NOMO-1 treated with dmso at 0.1 percent for 144 hours (cell line): ENCODE measurements at regions not wholly inside any gene's neighbourhood (a gene's known extent, or its start where the extent isn't known, plus 50 kb on each side); places are given as distances from the start of the nearest gene placed in this dataset.
"Not testable (repeated sequence)": the region's sequence is repeated elsewhere in the genome, so short reads cannot be mapped to it uniquely, and the experiment has no call there.

Source experiments
- DNase-seq: peaks from one replicate; lab custom pipeline; 2025; ENCODE audit not compliant: unreplicated experiment; lab: John Stamatoyannopoulos, UW

GRCh38 chr5:174532455-174533453, 191.6 kb upstream of the MSX2 start:
- peak; percentile 92 for DNase-seq

GRCh38 chr5:174533751-174534241, 190.6 kb upstream of the MSX2 start:
- peak; percentile 22 for DNase-seq

- no peak for DNase-seq
Measured at GRCh38 chr5:174535669-174536068, 188.7 kb upstream of the MSX2 start.

GRCh38 chr5:174539823-174540222, 184.6 kb upstream of the MSX2 start:
- not testable (repeated sequence) for DNase-seq

- DNase-seq, result no peak
Measured at GRCh38 chr5:174542037-174542436, 182.3 kb upstream of the MSX2 start.

GRCh38 chr5:174542471-174542870, 181.9 kb upstream of the MSX2 start:
- DNase-seq, result no peak

- no peak for DNase-seq
Measured at GRCh38 chr5:174545926-174546325, 178.5 kb upstream of the MSX2 start.

GRCh38 chr5:174547814-174548213, 176.6 kb upstream of the MSX2 start:
- DNase-seq, result no peak

- DNase-seq, result no peak
Measured at GRCh38 chr5:174549254-174549653, 175.1 kb upstream of the MSX2 start.

- no peak for DNase-seq
Measured at GRCh38 chr5:174550026-174550425, 174.4 kb upstream of the MSX2 start.

GRCh38 chr5:174552428-174552827, 172.0 kb upstream of the MSX2 start:
- no peak for DNase-seq

GRCh38 chr5:174553556-174553955, 170.8 kb upstream of the MSX2 start:
- no peak for DNase-seq

- DNase-seq, result no peak
Measured at GRCh38 chr5:174555726-174556125, 168.7 kb upstream of the MSX2 start.

GRCh38 chr5:174556756-174557155, 167.6 kb upstream of the MSX2 start:
- DNase-seq, result no peak

GRCh38 chr5:174558190-174558589, 166.2 kb upstream of the MSX2 start:
- DNase-seq, result no peak

GRCh38 chr5:174559141-174559540, 165.2 kb upstream of the MSX2 start:
- DNase-seq, result no peak

GRCh38 chr5:174559566-174560090, 164.8 kb upstream of the MSX2 start:
- no peak for DNase-seq

- DNase-seq, result no peak
Measured at GRCh38 chr5:174560861-174561260, 163.5 kb upstream of the MSX2 start.

GRCh38 chr5:174563040-174563439, 161.3 kb upstream of the MSX2 start:
- not testable (repeated sequence) for DNase-seq

- no peak for DNase-seq
Measured at GRCh38 chr5:174563899-174564298, 160.5 kb upstream of the MSX2 start.

- DNase-seq, result no peak
Measured at GRCh38 chr5:174567506-174568141, 156.8 kb upstream of the MSX2 start.

GRCh38 chr5:174570662-174571061, 153.7 kb upstream of the MSX2 start:
- DNase-seq, result no peak
